ENCODE measurements at regions not wholly inside any gene's neighbourhood (a gene's known extent, or its start where the extent isn't known, plus 50 kb on each side); places are given as distances from the start of the nearest gene placed in this dataset.
A peak's percentile ranks its signal among the peaks of the same experiment; 100 is the strongest.

- TF ChIP-seq REST (IDR thresholded peaks at IDR 0.05; ENCODE audit: insufficient read depth in 1 of 2, low read depth in 2 of 2, low read length in 2 of 2) (no peak), FOXP2 (optimal IDR thresholded peaks at IDR 0.05; ENCODE audit: borderline replicate concordance, extremely low read depth, extremely low read length, insufficient read depth) (no peak), TAF1 (IDR thresholded peaks at IDR 0.05; ENCODE audit: borderline replicate concordance, insufficient read depth, low read length) (no peak), POLR2AphosphoS5 (IDR thresholded peaks at IDR 0.05; ENCODE audit: low read depth, low read length) (no peak), SIN3A (IDR thresholded peaks at IDR 0.05; ENCODE audit: borderline replicate concordance, insufficient read depth, low read length) (no peak)
Observed at GRCh38 chr2:114066186-114066747, 176.4 kb downstream of the ACTR3 start.

GRCh38 chr2:114068438-114068837 lies 178.5 kb downstream of the ACTR3 start:
- TF ChIP-seq POLR2AphosphoS5 (IDR thresholded peaks at IDR 0.05; ENCODE audit: low read depth, low read length) (no peak), REST (IDR thresholded peaks at IDR 0.05; ENCODE audit: insufficient read depth in 1 of 2, low read depth in 2 of 2, low read length in 2 of 2) (peak; percentile 81 to 94)

- TF ChIP-seq TAF1 (IDR thresholded peaks at IDR 0.05; ENCODE audit: borderline replicate concordance, insufficient read depth, low read length), result no peak
- TF ChIP-seq POLR2AphosphoS5 (IDR thresholded peaks at IDR 0.05; ENCODE audit: low read depth, low read length), result no peak
- TF ChIP-seq FOXP2 (optimal IDR thresholded peaks at IDR 0.05; ENCODE audit: borderline replicate concordance, extremely low read depth, extremely low read length, insufficient read depth), result no peak
- TF ChIP-seq SIN3A (IDR thresholded peaks at IDR 0.05; ENCODE audit: borderline replicate concordance, insufficient read depth, low read length), result no peak
- TF ChIP-seq REST (IDR thresholded peaks at IDR 0.05; ENCODE audit: insufficient read depth in 1 of 2, low read depth in 2 of 2, low read length in 2 of 2), result no peak
Observed at GRCh38 chr2:114076961-114077360, 187.1 kb downstream of the ACTR3 start.

- TF ChIP-seq FOXP2 (optimal IDR thresholded peaks at IDR 0.05; ENCODE audit: borderline replicate concordance, extremely low read depth, extremely low read length, insufficient read depth), result no peak
Observed at GRCh38 chr2:114079366-114080004, 189.6 kb downstream of the ACTR3 start.

GRCh38 chr2:114082731-114083433 lies 193.0 kb downstream of the ACTR3 start:
- no peak for TF ChIP-seq SIN3A (IDR thresholded peaks at IDR 0.05; ENCODE audit: borderline replicate concordance, insufficient read depth, low read length)
- no peak for TF ChIP-seq POLR2AphosphoS5 (IDR thresholded peaks at IDR 0.05; ENCODE audit: low read depth, low read length)
- TF ChIP-seq TAF1 (IDR thresholded peaks at IDR 0.05; ENCODE audit: borderline replicate concordance, insufficient read depth, low read length), result no peak
- no peak for TF ChIP-seq FOXP2 (optimal IDR thresholded peaks at IDR 0.05; ENCODE audit: borderline replicate concordance, extremely low read depth, extremely low read length, insufficient read depth)
- no peak for TF ChIP-seq REST (IDR thresholded peaks at IDR 0.05; ENCODE audit: insufficient read depth in 1 of 2, low read depth in 2 of 2, low read length in 2 of 2)
